ENCODE measurements at regions not wholly inside any gene's neighbourhood (a gene's known extent, or its start where the extent isn't known, plus 50 kb on each side); places are given as distances from the start of the nearest gene placed in this dataset.
A peak's percentile ranks its signal among the peaks of the same experiment; 100 is the strongest.

DNA sequence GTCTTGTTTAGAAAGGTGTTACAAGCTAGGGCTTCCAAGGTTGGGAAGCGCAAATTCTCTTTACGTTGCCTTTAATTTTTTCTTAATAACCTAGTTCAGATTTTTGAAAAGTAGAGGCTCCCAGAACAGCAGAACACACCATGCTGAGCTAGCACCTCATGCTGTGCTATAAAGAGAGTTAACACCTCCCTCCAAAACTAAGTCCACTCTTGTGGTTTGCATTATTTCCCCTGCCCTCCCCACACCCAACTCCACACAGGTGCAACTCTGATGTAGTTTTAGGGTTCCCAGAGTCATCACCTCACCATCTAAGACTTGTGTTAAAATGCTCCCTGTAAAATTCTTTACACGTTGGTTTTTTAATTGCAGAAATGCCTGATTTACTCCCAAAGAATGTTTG, 459.4 kb upstream of the JARID2 start:
- no peak for DNase-seq (ENCODE audit: low read depth)

DNA sequence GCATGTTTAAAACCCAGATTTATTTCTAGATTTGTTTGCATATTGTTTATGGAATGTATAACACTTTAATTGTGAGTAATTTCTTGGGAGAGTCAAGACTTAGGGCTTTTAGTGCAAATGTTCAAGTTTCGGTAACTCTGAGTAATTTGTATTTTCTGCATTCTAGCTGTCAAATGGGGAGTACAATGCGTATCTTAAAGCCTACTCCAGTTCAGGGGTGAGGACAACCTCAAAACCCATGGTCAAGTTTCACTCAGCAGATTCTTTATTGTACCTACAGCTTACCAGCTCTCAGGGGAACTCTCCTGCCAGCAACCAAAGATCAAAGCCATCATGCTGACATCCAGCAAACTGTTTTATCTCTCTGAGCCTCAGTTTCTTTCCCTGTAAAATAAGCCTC, 458.6 kb upstream of the JARID2 start:
- no peak for DNase-seq (ENCODE audit: low read depth)

DNA sequence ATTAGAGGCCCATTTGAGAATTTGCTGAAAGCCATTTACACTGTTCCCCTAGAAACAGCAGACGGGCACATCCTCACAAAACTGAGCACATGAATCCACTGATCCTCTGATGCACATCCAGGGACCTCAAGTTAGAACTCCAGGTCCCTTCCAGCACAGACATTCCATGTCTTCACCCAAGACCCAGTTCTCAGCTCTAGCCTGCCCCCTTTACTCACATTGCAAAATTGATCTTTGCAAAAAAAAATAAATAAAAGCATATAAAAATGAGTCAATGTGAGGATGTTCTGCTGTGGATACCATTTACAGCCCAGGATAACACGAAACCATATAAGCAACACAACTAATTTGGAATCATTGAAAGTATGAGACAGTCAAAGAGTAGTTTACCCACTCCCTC, 458.2 kb upstream of the JARID2 start:
- no peak for DNase-seq (ENCODE audit: low read depth)

DNA sequence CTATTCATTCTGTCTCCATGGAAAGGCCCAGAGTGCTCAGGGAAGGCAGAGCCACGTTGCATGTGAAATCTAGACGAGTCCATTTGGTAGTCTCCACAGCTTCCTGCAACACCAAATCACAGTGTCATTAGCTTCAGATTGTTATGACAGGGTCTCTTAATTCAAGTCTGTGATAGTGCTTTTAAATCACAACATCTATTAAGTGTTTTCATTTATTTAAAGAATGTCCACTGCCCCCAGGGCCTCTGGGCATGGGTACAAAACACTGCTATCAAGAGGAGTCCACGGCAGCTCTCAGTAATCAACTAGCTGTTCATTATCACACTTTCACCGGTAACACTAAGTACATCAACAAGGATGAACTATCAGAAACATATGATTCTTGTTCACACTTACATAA, 455.9 kb upstream of the JARID2 start:
- DNase-seq (ENCODE audit: low read depth) = no peak

DNA sequence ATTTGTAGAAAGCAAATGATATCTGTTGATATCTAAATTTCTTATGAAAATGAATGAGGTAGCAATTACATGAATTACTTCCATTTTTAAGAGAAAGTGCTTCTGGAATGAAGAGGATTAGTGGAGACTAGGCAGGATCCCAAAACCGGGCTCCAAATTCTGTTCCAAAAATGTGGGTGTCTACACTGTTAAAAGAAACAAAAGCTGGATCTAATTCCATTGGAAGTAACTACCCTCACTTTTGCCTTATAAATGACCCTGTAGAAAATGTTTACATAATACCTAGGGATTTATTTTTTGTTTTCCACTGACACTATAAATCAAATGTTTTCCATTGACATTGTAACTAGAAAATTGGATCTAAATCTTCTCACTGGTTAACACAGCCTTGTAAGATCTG, 454.9 kb upstream of the JARID2 start:
- DNase-seq (ENCODE audit: low read depth) = no peak

DNA sequence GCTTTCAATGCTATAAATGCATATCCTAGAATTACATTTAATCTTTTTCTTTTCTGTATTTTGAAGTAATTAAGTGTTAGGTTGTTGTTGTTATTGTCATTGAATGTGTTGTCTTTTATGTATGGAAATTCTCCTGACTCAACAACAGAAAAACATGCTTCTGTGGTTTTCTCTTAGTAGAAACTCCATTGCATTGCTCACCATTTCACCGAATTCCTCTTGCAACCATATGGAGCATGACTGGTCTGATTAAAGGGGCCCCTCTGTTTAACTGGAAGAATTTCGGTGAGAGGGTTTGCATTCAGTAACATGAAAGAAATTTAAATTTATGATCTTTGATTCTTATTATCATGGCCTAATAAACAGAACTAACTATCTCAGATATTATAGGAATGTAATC, 454.3 kb upstream of the JARID2 start:
- no peak for DNase-seq (ENCODE audit: low read depth)

DNA sequence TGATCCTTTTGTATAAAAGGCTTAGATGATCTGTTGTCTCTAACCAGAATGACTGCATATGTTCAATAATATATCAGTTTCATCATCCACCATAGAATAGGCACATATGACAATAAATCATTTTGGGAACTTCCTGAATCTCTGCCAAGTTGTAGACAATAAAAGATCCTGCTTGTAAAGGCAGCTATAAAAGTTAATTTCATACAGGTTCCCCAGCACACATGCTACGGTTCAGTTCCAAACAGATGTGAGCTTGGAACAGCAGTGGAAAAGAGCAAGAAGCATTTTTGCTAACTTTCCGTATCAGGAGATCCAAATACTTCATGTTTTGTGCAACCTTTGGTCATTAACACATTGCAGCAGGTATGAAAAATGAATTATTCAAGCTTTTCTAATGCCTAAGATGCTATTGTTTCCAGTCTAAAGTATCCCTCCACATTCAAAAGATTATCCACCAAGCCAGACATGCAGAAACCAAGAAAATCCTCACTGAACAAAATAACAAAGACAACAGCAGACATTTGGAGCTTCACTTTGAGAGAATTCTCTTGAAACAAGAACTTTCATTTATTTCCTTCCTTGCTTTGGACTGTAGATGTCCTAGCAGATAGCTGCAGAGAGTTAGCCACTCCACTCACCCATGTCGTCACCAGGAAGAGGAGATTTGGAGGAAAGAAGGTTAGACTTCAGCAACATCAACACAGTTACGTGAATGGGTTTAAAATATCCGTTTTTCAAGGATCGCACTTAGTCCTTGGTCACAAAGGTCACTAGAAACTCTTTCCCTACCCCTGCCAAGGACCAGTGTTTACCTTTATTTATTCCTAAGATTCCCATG, 453.5 kb upstream of the JARID2 start:
- peak; percentile 82 for DNase-seq (ENCODE audit: low read depth)

DNA sequence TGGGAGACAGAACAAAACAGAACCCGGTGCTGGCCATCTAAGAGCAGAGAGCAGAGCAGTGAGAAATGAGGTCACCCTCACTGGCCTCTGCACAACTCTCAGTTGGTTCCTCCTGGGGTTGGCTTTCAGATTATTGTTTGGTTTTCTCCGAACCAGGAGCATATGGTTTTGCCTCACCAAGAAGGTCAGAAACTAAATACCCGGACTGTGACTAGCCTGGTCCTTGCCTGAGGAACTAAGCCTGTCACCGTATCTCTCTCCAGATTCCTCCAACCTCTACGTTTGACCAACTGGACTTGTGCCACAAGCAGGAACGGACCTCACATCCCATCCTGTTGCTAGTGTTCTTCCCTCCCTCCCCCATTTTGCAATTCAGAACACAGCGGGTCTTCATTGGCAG, 450.4 kb upstream of the JARID2 start:
- no peak for DNase-seq (ENCODE audit: low read depth)

DNA sequence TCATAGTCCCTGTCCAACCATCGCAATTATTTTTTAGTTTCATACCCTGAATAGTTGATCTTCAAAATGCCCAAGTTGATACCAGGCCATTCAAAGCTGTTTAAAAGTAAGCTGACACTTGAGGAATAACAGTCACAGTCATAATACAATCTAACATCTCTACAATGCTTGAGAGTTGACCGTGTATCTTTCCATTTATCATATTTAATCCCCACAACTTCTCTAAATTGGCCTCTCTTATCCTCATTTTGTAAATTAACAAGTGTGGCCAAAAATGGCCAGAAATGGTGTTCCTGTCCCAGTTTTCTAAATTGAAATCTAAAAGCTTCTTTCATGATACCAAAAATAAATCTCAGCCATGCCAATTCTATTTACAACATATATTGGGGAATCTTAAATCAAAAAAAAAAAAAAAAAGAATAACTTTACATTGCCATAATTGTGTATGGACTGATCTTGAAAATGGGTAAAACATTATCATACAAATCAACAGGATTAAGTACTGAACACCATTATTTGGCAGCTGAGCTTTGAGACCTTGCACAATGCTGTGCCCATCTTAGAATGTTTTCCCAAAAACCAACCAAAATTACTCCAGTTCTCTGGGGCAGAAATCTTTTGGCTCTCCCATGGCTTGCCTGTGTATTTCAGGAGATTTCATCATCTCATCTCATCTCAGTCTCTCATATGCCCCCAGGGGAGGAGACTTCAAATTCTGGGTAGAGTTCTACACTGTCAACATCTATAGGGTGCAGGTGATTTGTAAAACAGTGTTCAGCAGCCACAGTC, 448.7 kb upstream of the JARID2 start:
- no peak for DNase-seq (ENCODE audit: low read depth)

DNA sequence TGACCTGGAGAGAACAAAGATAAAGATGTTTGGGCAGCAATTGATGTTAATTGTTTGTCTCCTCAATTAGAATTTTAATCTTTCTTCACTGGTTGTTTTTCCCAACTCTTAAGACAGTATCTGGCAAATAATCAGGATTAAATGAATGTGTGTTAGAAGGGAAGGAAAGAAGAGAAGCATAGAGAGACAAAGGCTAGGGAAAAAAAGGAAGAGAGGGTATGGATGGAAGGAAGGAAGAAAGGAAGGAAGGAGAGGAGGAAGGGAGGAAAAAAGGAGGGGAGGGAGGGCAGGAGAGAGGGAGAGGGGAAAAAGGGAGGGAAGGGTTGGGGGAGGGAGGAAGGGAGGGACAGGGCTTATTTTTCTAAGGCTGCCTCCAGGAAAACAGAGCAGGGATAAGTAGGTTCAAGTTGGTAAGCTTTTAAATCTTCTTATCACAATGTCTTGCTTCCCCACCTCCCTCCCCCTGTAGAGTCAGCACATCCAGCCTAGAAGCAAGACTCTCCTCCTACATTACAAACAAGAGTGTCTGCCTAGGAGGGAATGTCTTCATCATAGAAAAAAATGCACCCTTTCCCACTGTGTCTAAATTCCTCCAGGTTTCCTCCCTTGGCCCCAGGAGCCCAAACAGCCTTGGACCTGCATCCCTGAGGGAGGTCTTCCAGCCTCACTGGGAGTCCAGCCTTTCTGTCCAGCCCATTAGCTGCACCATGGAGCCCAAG, 447.8 kb upstream of the JARID2 start:
- no peak for DNase-seq (ENCODE audit: low read depth)

DNA sequence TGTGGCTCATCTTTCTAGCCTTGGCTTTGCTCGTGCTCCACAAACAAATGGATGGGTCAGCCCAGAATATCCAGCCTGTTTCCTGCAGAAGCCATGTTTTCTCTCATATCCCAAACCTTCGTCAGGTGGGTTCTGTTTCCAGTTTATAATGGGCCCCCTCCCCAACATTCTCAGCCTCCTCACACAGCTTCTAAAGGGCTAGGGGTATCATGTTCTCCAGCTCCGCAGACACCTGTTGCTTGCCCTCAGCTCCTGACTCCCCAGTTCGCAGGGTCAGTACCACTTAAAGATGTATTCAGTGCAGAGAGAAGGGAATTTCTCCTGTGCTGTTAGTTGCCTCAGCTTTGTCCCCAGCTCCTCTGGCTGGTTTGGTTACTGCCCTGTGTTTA, 447.3 kb upstream of the JARID2 start:
- no peak for DNase-seq (ENCODE audit: low read depth)

DNA sequence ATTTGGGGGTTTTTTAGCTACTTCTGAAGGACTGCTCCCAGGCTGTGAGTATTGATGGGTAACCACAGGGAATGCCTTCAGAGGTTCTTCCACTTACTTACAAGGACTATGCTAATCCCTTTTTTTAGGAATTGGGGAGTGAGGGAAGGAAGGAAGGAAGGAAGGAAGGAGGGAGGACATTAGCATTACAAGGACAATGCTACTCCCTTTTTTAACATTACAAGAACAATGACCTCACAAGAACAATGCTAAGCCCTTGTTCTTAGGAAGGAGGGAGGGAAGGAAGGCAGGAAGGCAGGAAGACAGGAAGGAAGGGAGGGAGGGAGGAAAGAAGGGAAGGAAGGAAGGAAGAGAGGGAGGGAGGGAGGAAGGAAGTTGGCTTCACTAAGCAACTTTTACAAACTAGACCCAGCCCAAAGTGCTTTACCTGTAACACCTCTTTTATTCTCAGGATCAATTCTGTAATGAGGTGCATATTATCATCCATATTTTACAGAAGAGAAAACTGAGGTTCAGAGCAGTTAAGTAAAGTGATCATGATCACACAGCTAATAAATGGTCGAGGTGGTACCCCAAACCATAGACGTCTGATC, 446.8 kb upstream of the JARID2 start:
- DNase-seq (ENCODE audit: low read depth) = no peak

DNA sequence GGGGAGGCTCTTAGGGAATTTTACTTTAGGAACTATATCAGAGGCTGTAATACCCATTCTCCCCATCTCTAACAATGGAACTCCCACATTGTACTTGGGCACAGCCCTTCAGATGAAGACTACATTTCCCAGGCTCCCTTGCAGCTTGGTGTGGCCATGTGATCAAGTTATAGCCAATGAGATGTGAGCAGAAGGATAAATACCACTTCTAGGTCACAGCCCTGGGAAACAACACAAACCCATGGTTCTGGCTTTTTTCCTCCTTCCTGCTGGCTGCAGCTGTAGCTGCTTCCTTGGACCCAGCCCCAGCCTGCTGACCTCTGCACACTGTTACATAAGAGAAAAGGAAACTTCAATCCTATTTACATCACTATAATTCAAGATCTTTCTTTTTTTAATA, 445.9 kb upstream of the JARID2 start:
- DNase-seq (ENCODE audit: low read depth) = peak; percentile 56

DNA sequence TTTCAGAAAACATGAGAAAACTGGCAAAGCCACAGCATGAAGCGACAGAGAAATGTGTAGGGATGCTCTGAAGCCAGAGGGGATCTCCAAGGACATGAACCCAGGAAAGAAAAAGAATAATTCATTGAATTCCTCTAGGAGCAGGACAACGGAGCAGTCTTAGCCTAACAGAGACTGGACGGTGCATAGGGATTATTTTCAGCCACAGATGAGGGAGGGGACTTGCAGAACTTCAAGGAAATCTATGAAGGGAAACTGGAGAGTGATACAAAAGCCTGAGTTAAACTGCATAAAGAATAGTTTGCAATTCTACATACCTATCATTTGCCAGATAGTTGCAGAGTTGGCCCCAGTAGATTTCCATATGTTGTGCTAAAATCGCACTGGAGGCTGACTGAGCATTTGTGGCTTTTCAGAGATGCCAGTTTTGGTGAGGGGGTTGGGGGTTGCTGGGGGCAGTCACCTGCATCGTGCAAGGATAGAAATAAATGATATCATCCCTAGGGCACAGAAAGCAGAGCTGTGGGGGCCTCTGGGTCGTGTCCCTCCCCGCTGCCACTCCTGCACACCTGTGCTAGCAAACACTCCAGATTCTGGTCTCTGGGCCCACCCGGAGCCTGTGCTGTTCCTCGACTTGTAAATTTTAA, 443.2 kb upstream of the JARID2 start:
- DNase-seq (ENCODE audit: low read depth) = no peak

DNA sequence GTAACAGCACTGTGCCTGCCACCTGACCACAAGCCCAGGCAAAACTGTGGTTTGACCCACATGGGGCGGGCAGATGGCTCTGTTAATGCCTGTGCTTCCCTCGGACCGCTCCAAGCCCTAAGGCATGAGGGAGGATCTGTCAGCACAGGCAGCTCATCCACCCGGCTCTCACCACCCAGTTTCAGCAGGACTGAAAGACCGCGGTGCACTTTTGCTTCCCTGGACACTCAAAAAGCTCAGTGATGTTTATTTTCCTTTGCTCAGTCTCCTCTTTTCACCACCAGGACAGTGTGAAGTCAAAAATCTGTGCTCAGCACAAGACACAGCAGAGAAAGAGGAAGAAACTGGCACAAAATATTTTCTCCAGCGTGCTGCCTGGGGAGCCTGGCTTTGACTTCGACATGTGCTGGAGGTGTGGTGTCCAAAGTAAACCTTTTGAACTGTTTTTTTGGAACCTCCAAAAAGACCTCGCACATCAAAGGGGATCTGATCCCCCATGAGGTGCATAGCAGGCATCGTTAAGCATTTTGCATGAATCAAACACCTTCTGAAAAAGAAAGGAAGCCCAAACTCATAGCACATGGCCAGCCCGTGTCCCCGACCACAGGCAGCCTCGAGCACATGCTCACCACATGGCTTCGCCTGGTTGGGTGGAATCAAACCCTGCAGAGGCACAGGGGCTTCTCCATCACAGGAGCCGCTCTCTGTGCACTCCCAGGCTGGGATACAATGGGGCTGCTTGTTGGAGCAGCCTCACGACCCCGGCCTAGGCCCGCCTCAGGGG, 441.7 kb upstream of the JARID2 start:
- DNase-seq (ENCODE audit: low read depth) = peak; percentile 38

DNA sequence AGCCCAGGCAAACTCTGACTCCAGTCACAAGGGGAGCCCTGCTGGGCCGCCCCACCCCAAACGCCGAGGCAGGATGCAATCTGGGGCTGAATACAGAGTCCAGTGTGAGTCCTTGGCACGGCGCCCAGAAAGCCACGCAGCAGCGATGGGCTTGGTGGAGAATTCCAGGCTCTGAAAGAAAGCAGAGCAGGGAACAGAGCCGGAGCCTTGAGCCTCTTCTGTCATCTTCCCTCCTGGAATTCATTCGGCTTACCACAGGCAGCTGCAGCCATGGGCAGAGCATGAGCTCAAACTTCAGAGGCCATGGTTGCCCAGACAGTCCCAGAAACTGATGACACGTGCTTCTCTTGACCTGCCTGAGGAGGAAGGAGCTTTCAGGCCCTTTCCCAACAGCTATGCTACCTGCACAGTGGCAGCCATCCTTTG, 441.1 kb upstream of the JARID2 start:
- peak; percentile 58 for DNase-seq (ENCODE audit: low read depth)

DNA sequence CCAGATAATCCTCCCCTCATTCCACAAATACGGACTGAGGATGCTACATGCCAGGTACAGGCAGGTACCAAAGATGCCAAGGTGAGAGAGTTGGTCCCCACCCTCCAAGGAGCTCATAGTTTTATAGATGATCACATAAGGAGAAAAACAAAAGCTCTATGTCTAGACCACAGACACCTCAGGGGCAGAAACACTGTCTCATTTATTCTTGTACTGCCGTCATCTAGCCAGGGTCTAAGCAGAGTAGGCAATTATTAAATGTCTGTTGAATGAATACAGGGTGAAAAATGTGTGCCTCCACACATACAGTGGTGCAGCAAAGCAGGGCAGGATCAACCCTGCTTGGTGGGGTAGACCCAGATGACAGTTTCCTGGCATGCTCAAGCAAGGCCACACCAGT, 439.8 kb upstream of the JARID2 start:
- DNase-seq (ENCODE audit: low read depth) = no peak

DNA sequence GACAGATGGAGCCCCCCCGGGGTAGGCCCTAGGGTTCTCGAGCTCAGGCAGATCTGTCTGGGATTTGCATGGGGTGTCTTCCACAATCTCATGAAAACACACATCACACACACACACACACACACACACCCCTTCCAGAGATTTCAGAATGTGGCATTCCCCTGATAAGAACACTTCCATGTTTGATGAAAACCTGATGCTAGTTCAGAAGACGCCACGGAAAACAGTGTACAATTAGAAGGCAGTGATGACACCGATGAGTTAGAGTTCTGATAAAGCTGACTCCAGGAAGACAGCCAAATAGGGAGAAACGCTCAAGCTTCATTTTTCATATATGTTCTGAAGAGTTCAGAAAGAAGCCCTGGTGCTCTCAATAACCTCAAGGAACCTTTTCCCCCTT, 438.7 kb upstream of the JARID2 start:
- no peak for DNase-seq (ENCODE audit: low read depth)

DNA sequence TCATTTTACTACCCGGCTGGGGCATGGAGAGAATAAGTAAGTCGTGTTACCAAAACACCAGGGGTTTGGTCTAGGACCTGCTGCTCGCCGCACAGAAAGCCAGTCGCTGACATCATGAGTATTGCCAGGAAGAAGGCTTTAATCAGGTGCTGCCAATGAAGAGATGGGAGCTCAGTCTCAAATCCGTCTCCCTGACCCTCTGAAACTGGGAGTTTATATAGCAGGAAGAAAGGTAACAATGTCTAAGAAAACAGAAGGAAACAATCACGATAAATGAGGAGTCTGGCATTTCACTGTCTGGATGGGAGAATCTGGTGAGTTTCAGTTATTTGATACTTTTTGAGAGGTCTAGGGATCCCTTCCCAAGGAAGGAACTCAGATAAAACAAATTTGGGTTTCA, 437.9 kb upstream of the JARID2 start:
- DNase-seq (ENCODE audit: low read depth) = no peak

DNA sequence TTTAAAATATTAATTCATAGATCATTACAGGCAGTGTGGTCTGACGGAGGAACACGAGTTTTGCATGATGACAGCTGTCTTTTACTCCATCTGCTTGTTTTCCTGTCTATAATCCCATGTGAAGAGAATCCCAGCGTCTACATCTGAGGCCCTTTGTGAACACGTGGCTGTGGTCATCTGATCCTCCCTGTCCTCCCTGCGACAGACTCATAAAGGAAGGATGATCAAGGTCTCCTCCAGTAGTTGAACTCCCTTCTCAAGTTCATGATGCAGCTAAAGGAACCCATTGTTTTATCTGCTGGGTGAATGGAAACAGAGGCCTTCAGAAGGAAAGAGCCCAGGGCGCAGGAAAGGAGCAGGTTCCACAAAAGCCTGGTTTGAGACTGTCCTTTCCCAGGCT, 435.8 kb upstream of the JARID2 start:
- DNase-seq (ENCODE audit: low read depth) = no peak

DNA sequence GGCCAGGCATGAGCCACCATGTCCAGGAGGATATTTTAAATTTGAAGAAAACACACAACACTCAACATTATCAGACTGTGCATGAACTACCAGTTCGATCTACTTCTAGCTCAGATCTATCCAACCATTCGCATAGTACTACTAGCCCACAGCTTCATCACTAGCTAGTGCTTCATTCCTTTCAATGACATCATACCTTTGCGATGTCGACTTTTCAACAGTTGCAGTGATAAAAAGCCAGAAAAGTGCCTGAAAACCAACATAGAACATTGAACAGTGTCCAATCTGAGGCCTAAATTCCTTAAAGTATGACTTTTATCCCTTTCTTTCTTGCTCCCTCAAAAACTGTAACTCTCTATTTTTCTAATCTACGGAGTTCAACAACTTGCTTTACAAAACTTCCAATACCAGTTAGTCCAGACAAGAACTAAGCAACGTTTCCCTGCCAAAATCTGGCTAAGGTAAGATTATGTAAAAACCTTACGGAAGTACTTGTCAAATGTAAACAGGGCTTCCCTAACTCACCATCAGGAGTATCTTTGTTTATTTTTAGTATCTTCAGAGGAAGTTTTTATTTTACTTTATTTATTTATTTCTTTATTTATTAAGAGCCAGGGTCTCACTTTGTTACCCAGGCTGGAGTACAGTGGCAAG, 434.0 kb upstream of the JARID2 start:
- no peak for DNase-seq (ENCODE audit: low read depth)

Data from GM04504 (cell line).